GM12878 (cell line): ENCODE measurements at regions not wholly inside any gene's neighbourhood (a gene's known extent, or its start where the extent isn't known, plus 50 kb on each side); places are given as distances from the start of the nearest gene placed in this dataset.

Experiments used
- BMI1 ChIP-seq: fragments of 450-650 bp; IDR thresholded peaks from 2 replicates; pipeline ENCODE4 v1.6.1; 2016; ENCODE audit warnings: mild to moderate bottlenecking, moderate library complexity, borderline replicate concordance
- CHD1 ChIP-seq: IDR thresholded peaks from 2 replicates; pipeline ENCODE4 v1.6.1; 2012; ENCODE audit warnings: low read depth, low read length, improper control_type of control experiment
- EZH2 ChIP-seq: IDR thresholded peaks from 2 replicates; pipeline ENCODE4 v1.6.1; 2012; ENCODE audit warnings: low read depth, mild to moderate bottlenecking, control low read depth, inconsistent platforms, low read length, borderline replicate concordance; ENCODE audit not compliant: control insufficient read depth
- FOXM1 ChIP-seq: IDR thresholded peaks from 2 replicates; pipeline ENCODE4 v1.6.1; 2012; ENCODE audit warnings: low read depth, mild to moderate bottlenecking, inconsistent platforms, low read length, moderate library complexity
- HDAC2 ChIP-seq: fragments of 200-600 bp; sonication (generic); IDR thresholded peaks from 2 replicates; pipeline ENCODE4 v1.6.1; 2017
- IKZF1 ChIP-seq: fragments of 450-650 bp; conservative IDR thresholded peaks from 2 replicates; pipeline ENCODE4 v1.6.1; 2017; ENCODE audit warnings: antibody characterized with exemption, mild to moderate bottlenecking
- MEF2A ChIP-seq: IDR thresholded peaks from 2 replicates; pipeline ENCODE4 v1.6.1; 2011; ENCODE audit warnings: low read depth, mild to moderate bottlenecking, low read length, moderate library complexity; ENCODE audit not compliant: insufficient read depth
- MEF2B ChIP-seq: fragments of 450-650 bp; IDR thresholded peaks from 2 replicates; pipeline ENCODE4 v1.6.1; 2018; ENCODE audit warnings: mild to moderate bottlenecking, moderate library complexity; ENCODE audit not compliant: partially characterized antibody, poor library complexity, severe bottlenecking
- NFXL1 ChIP-seq: fragments of 450-650 bp; IDR thresholded peaks from 2 replicates; pipeline ENCODE4 v1.6.1; 2017; ENCODE audit warnings: antibody characterized with exemption, mild to moderate bottlenecking, borderline replicate concordance
- POLR2A ChIP-seq: IDR thresholded peaks from 2 replicates; pipeline ENCODE4 v1.6.1; 2011; ENCODE audit warnings: low read depth, mild to moderate bottlenecking, low read length
- RAD51 ChIP-seq: fragments of 450-650 bp; IDR thresholded peaks from 2 replicates; pipeline ENCODE4 v1.6.1; 2016; ENCODE audit warnings: moderate library complexity, mild to moderate bottlenecking, inconsistent platforms
- RCOR1 ChIP-seq: conservative IDR thresholded peaks from 2 replicates; pipeline ENCODE4 v1.6.1; 2012; ENCODE audit warnings: low read depth, low read length, improper control_type of control experiment
- RUNX3 ChIP-seq: IDR thresholded peaks from 2 replicates; pipeline ENCODE4 v1.6.1; 2012; ENCODE audit warnings: low read length, inconsistent platforms
- SREBF1 ChIP-seq: IDR thresholded peaks from 2 replicates; pipeline ENCODE4 v1.6.1; 2012; ENCODE audit warnings: mild to moderate bottlenecking, low read length
- SUZ12 ChIP-seq: fragments of 200-600 bp; sonication (generic); IDR thresholded peaks from one replicate; pipeline ENCODE4 v1.6.1; 2018; ENCODE audit warnings: antibody characterized with exemption, mild to moderate bottlenecking; ENCODE audit not compliant: unreplicated experiment
- TF ChIP-seq, protein P1 (sequence below): fragments of 450-650 bp; IDR thresholded peaks from 2 replicates; pipeline ENCODE4 v1.6.1; 2017; ENCODE audit warnings: low read depth, mild to moderate bottlenecking, moderate library complexity
- TF ChIP-seq, protein P2 (sequence below): fragments of 450-650 bp; IDR thresholded peaks from 2 replicates; pipeline ENCODE4 v1.6.1; 2017; ENCODE audit warnings: antibody characterized with exemption, mild to moderate bottlenecking, moderate library complexity
- TF ChIP-seq, protein P3 (sequence below): fragments of 450-650 bp; IDR thresholded peaks from 2 replicates; pipeline ENCODE4 v1.6.1; 2016; ENCODE audit warnings: mild to moderate bottlenecking
- TF ChIP-seq, protein P4 (sequence below): fragments of 450-650 bp; formaldehyde crosslinking; IDR thresholded peaks from 2 replicates; pipeline ENCODE4 v1.4.0; 2022; ENCODE audit warnings: mild to moderate bottlenecking, moderate library complexity
- TF ChIP-seq, protein P5 (sequence below): IDR thresholded peaks from 2 replicates; pipeline ENCODE4 v1.6.1; 2012; ENCODE audit warnings: low read depth, low read length, improper control_type of control experiment

DNA sequence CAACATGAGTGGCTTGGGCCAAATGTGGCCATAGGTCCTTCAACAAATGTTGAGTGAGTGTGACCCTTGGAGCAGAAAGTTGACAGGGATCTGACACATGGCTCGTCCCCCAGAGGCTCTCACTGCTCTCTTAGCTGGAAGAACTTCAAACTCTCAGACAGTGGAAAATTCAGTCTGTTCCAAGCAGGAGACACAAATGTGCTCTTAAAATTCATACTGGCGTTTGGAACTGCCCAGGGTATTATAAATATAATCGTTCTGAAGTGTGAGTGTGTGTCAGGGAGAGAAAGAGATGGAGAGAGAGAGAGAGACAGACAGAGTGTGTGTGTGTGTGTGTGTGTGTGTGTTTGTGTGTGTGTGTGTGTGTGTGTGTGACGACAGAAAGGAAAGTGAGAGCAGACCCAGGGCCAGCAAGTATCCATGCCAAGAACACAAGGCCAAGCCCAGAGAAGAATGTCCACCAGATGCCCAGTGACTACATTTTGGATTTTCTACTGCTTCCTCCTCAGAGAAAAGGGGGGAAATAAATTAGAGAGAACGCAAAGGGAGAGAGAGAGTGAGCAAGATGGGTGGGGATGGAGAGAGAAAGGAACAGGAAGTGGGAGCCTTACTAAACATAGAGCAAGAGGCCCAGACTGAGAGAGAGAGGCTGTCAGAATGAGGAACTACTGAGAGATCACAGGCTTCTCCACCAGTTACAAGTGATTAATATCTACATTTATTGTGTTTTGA is 193.6 kb upstream of the NUDT4 start (continued):
- TF ChIP-seq, protein P1, sequence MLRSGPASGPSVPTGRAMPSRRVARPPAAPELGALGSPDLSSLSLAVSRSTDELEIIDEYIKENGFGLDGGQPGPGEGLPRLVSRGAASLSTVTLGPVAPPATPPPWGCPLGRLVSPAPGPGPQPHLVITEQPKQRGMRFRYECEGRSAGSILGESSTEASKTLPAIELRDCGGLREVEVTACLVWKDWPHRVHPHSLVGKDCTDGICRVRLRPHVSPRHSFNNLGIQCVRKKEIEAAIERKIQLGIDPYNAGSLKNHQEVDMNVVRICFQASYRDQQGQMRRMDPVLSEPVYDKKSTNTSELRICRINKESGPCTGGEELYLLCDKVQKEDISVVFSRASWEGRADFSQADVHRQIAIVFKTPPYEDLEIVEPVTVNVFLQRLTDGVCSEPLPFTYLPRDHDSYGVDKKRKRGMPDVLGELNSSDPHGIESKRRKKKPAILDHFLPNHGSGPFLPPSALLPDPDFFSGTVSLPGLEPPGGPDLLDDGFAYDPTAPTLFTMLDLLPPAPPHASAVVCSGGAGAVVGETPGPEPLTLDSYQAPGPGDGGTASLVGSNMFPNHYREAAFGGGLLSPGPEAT: peak; percentile 62; the same call in 1 of the 2 replicates
- TF ChIP-seq CHD1: no peak
- no peak for TF ChIP-seq RCOR1
- no peak for TF ChIP-seq NFXL1
- no peak for TF ChIP-seq RAD51
- no peak for TF ChIP-seq SREBF1
- peak; percentile 72 for TF ChIP-seq RUNX3
- TF ChIP-seq, protein P2, sequence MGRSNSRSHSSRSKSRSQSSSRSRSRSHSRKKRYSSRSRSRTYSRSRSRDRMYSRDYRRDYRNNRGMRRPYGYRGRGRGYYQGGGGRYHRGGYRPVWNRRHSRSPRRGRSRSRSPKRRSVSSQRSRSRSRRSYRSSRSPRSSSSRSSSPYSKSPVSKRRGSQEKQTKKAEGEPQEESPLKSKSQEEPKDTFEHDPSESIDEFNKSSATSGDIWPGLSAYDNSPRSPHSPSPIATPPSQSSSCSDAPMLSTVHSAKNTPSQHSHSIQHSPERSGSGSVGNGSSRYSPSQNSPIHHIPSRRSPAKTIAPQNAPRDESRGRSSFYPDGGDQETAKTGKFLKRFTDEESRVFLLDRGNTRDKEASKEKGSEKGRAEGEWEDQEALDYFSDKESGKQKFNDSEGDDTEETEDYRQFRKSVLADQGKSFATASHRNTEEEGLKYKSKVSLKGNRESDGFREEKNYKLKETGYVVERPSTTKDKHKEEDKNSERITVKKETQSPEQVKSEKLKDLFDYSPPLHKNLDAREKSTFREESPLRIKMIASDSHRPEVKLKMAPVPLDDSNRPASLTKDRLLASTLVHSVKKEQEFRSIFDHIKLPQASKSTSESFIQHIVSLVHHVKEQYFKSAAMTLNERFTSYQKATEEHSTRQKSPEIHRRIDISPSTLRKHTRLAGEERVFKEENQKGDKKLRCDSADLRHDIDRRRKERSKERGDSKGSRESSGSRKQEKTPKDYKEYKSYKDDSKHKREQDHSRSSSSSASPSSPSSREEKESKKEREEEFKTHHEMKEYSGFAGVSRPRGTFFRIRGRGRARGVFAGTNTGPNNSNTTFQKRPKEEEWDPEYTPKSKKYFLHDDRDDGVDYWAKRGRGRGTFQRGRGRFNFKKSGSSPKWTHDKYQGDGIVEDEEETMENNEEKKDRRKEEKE: no peak
- peak; percentile 55; the same call in 1 of the 2 replicates for TF ChIP-seq FOXM1
- peak; percentile 82 for TF ChIP-seq IKZF1
- peak; percentile 54; the same call in 1 of the 2 replicates for TF ChIP-seq MEF2A
- TF ChIP-seq, protein P3, sequence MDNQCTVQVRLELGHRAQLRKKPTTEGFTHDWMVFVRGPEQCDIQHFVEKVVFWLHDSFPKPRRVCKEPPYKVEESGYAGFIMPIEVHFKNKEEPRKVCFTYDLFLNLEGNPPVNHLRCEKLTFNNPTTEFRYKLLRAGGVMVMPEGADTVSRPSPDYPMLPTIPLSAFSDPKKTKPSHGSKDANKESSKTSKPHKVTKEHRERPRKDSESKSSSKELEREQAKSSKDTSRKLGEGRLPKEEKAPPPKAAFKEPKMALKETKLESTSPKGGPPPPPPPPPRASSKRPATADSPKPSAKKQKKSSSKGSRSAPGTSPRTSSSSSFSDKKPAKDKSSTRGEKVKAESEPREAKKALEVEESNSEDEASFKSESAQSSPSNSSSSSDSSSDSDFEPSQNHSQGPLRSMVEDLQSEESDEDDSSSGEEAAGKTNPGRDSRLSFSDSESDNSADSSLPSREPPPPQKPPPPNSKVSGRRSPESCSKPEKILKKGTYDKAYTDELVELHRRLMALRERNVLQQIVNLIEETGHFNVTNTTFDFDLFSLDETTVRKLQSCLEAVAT: peak; percentile 80
- TF ChIP-seq EZH2: no peak
- TF ChIP-seq, protein P4, sequence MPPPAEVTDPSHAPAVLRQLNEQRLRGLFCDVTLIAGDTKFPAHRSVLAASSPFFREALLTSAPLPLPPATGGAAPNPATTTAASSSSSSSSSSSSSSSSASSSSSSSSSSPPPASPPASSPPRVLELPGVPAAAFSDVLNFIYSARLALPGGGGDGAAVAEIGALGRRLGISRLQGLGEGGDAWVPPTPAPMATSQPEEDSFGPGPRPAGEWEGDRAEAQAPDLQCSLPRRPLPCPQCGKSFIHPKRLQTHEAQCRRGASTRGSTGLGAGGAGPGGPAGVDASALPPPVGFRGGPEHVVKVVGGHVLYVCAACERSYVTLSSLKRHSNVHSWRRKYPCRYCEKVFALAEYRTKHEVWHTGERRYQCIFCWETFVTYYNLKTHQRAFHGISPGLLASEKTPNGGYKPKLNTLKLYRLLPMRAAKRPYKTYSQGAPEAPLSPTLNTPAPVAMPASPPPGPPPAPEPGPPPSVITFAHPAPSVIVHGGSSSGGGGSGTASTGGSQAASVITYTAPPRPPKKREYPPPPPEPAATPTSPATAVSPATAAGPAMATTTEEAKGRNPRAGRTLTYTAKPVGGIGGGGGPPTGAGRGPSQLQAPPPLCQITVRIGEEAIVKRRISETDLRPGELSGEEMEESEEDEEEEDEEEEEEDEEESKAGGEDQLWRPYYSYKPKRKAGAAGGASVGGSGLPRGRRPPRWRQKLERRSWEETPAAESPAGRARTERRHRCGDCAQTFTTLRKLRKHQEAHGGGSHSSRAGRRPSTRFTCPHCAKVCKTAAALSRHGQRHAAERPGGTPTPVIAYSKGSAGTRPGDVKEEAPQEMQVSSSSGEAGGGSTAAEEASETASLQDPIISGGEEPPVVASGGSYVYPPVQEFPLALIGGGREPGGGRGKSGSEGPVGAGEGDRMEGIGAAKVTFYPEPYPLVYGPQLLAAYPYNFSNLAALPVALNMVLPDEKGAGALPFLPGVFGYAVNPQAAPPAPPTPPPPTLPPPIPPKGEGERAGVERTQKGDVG (CRISPR knock-in tag): no peak
- no peak for TF ChIP-seq SUZ12
- peak; percentile 39; the same call in 1 of the 2 replicates for TF ChIP-seq BMI1
- TF ChIP-seq HDAC2: no peak
- TF ChIP-seq MEF2B: peak; percentile 84
- 0 out of 2 replicates have a peak, but pooled peaks have one; percentile 25 for TF ChIP-seq POLR2A
- TF ChIP-seq, protein P5, sequence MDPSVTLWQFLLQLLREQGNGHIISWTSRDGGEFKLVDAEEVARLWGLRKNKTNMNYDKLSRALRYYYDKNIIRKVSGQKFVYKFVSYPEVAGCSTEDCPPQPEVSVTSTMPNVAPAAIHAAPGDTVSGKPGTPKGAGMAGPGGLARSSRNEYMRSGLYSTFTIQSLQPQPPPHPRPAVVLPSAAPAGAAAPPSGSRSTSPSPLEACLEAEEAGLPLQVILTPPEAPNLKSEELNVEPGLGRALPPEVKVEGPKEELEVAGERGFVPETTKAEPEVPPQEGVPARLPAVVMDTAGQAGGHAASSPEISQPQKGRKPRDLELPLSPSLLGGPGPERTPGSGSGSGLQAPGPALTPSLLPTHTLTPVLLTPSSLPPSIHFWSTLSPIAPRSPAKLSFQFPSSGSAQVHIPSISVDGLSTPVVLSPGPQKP: no peak; the same call in 1 of the 2 replicates
